ENCODE measurements at regions not wholly inside any gene's neighbourhood (a gene's known extent, or its start where the extent isn't known, plus 50 kb on each side); places are given as distances from the start of the nearest gene placed in this dataset.

DNA sequence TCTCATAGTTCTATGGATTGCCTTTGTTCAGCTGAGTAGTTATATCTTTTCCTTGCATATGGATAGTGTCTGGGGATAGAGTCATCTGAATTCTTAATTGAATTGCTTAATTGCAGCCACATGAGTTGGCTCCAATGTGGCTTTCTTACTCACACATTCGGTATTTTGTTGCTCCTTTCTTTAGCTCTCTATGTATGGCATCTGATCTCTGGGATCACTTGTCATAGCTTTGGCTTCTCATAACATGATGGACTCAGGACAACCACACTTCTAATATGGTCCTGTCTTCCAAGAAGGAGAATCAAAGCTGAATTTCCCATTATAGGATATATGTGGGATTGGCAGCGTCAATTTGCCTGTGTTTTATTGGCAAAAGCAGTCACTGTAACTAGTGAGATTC lies 716.2 kb downstream of the NCAM2 start:
- no peak for TF ChIP-seq EZH2phosphoT487 (conservative IDR thresholded peaks at IDR 0.05; ENCODE audit: low read length)
- TF ChIP-seq, protein P1, sequence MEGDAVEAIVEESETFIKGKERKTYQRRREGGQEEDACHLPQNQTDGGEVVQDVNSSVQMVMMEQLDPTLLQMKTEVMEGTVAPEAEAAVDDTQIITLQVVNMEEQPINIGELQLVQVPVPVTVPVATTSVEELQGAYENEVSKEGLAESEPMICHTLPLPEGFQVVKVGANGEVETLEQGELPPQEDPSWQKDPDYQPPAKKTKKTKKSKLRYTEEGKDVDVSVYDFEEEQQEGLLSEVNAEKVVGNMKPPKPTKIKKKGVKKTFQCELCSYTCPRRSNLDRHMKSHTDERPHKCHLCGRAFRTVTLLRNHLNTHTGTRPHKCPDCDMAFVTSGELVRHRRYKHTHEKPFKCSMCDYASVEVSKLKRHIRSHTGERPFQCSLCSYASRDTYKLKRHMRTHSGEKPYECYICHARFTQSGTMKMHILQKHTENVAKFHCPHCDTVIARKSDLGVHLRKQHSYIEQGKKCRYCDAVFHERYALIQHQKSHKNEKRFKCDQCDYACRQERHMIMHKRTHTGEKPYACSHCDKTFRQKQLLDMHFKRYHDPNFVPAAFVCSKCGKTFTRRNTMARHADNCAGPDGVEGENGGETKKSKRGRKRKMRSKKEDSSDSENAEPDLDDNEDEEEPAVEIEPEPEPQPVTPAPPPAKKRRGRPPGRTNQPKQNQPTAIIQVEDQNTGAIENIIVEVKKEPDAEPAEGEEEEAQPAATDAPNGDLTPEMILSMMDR (IDR thresholded peaks at IDR 0.05; ENCODE audit: insufficient read depth, low read length, poor library complexity, severe bottlenecking): no peak
